IMR-90 (cell line): ENCODE measurements at regions not wholly inside any gene's neighbourhood (a gene's known extent, or its start where the extent isn't known, plus 50 kb on each side); places are given as distances from the start of the nearest gene placed in this dataset.

ENCODE experiments used
- ATAC-seq: fragments of 200-7000 bp; cut with Tn5 transposase; 2 replicates; pipeline ENCODE4 v1.9.1; 2020; ENCODE audit warnings: low read depth, mild to moderate bottlenecking, moderate library complexity
- BruUV-seq: library from RNA; stranded (reverse); fragments of 400-500 nt; replicated peaks from 2 replicates; lab custom pipeline; 2021; lab: Mats Ljungman, UMichigan
- CTCF ChIA-PET: fragments of 300-600 bp; formaldehyde crosslinking; extraction: SDS; loops from one replicate; lab custom pipeline; 2021; ENCODE audit warnings: antibody characterized with exemption; lab: Yijun Ruan, JAX
- POLR2A ChIA-PET: fragments of 300-600 bp; sonication (Branson Sonifier 250); formaldehyde crosslinking; loops from one replicate; lab custom pipeline; 2022; ENCODE audit warnings: antibody characterized with exemption; ENCODE audit not compliant: unreplicated experiment; lab: Charles Lee
- DNase-seq: peaks from one replicate; pipeline ENCODE4 v3.0.0; 2013
- H2AFZ ChIP-seq: replicated peaks from 2 replicates; pipeline ENCODE3; 2013; ENCODE audit warnings: low read length, mild to moderate bottlenecking; ENCODE audit not compliant: poor library complexity
- H2AK5ac ChIP-seq: 2 replicates; pipeline ENCODE4 v1.6.1; 2013; ENCODE audit warnings: low read depth, low read length, inconsistent platforms
- H2AK9ac ChIP-seq: replicated peaks from 2 replicates; pipeline ENCODE3; 2013; ENCODE audit warnings: mild to moderate bottlenecking, low read depth, low read length, moderate library complexity; ENCODE audit not compliant: poor library complexity
- H2BK120ac ChIP-seq: 2 replicates; pipeline ENCODE4 v1.6.1; 2013; ENCODE audit warnings: low read depth, low read length, inconsistent platforms
- H2BK15ac ChIP-seq: 3 replicates; pipeline ENCODE4 v1.6.1; 2013; ENCODE audit warnings: low read depth, low read length, inconsistent platforms
- H2BK20ac ChIP-seq: 2 replicates; pipeline ENCODE4 v1.6.1; 2013; ENCODE audit warnings: low read depth, mild to moderate bottlenecking, inconsistent platforms, low read length, moderate library complexity
- H2BK5ac ChIP-seq: 2 replicates; pipeline ENCODE4 v1.6.1; 2013; ENCODE audit warnings: mild to moderate bottlenecking, low read depth, low read length, inconsistent platforms; ENCODE audit not compliant: poor library complexity, severe bottlenecking
- H3K14ac ChIP-seq: replicated peaks from 2 replicates; pipeline ENCODE4 v1.6.1; 2013; ENCODE audit warnings: low read depth, low read length, inconsistent platforms
- H3K18ac ChIP-seq: 2 replicates; pipeline ENCODE4 v1.6.1; 2013; ENCODE audit warnings: low read depth, low read length, control low read depth
- H3K23ac ChIP-seq: 2 replicates; pipeline ENCODE4 v1.6.1; 2013; ENCODE audit warnings: low read depth, low read length, inconsistent platforms
- H3K27ac ChIP-seq: 2 replicates; pipeline ENCODE4 v1.5.1; 2013; ENCODE audit warnings: mild to moderate bottlenecking, control low read depth, low read length; ENCODE audit not compliant: insufficient read depth
- H3K27me3 ChIP-seq: 2 replicates; pipeline ENCODE4 v1.6.1; 2013; ENCODE audit warnings: low read length; ENCODE audit not compliant: control insufficient read depth, insufficient read depth
- H3K36me3 ChIP-seq: 2 replicates; pipeline ENCODE4 v1.6.1; 2013; ENCODE audit warnings: low read length, mixed read lengths; ENCODE audit not compliant: control insufficient read depth, insufficient read depth
- H3K4ac ChIP-seq: 2 replicates; pipeline ENCODE4 v1.6.1; 2013; ENCODE audit warnings: low read depth, low read length, inconsistent platforms
- H3K4me1 ChIP-seq: 2 replicates; pipeline ENCODE4 v1.6.1; 2013; ENCODE audit warnings: low read length, mixed read lengths; ENCODE audit not compliant: control insufficient read depth, insufficient read depth
- H3K4me2 ChIP-seq: 2 replicates; pipeline ENCODE4 v1.6.1; 2013; ENCODE audit warnings: low read depth, mild to moderate bottlenecking, control low read depth, low read length, moderate library complexity
- H3K4me3 ChIP-seq: 2 replicates; pipeline ENCODE4 v1.5.1; 2013; ENCODE audit warnings: low read depth, mild to moderate bottlenecking, control low read depth, low read length, moderate library complexity; ENCODE audit not compliant: insufficient read depth
- H3K56ac ChIP-seq: 2 replicates; pipeline ENCODE4 v1.6.1; 2013; ENCODE audit warnings: low read length, inconsistent platforms; ENCODE audit not compliant: insufficient read depth; ENCODE audit errors: extremely low read depth
- H3K79me1 ChIP-seq, 2 experiments: 2 replicates each; pipeline ENCODE4 v1.6.1; 2013; ENCODE audit warnings: low read length in 2 of 2, inconsistent platforms in 1 of 2, low read depth in 1 of 2
- H3K9ac ChIP-seq: 2 replicates; pipeline ENCODE4 v1.6.1; 2013; ENCODE audit warnings: low read depth, low read length, control low read depth
- H3K9me1 ChIP-seq: 2 replicates; pipeline ENCODE4 v1.6.1; 2013; ENCODE audit warnings: low read length, inconsistent platforms; ENCODE audit not compliant: insufficient read depth
- H3K9me3 ChIP-seq: 2 replicates; pipeline ENCODE4 v1.6.1; 2013; ENCODE audit warnings: low read length; ENCODE audit not compliant: control insufficient read depth, insufficient read depth
- H4K20me1 ChIP-seq: 2 replicates; pipeline ENCODE4 v1.6.1; 2013; ENCODE audit warnings: low read length, inconsistent platforms; ENCODE audit not compliant: insufficient read depth
- H4K5ac ChIP-seq: 2 replicates; pipeline ENCODE4 v1.6.1; 2013; ENCODE audit warnings: mild to moderate bottlenecking, low read depth, low read length, control low read depth
- H4K8ac ChIP-seq, 2 experiments: 2 replicates each; pipeline ENCODE4 v1.6.1; 2013; ENCODE audit warnings: low read depth in 2 of 2, low read length in 2 of 2, control low read depth in 1 of 2, inconsistent platforms in 1 of 2
- H4K91ac ChIP-seq: 2 replicates; pipeline ENCODE4 v1.6.1; 2013; ENCODE audit warnings: low read depth, low read length, inconsistent platforms; ENCODE audit not compliant: insufficient read depth
- ELK1 ChIP-seq: fragments of 150-350 bp; IDR thresholded peaks from 2 replicates; pipeline ENCODE4 v1.6.1; 2016; ENCODE audit warnings: low read depth, mild to moderate bottlenecking, low read length, moderate library complexity, borderline replicate concordance
- MXI1 ChIP-seq: IDR thresholded peaks from 2 replicates; pipeline ENCODE4 v1.6.1; 2012; ENCODE audit warnings: low read depth, mild to moderate bottlenecking, low read length, moderate library complexity, borderline replicate concordance
- USF2 ChIP-seq: fragments of 150-350 bp; IDR thresholded peaks from 2 replicates; pipeline ENCODE4 v1.6.1; 2017; ENCODE audit warnings: mild to moderate bottlenecking, antibody characterized with exemption, low read length, low read depth
- WGBS, 2 experiments: methylation state at CpG; one replicate each; pipeline versions ENCODE4 v1.1.5 to v1.1.7; 2013; ENCODE audit warnings: missing lambda C conversion rate in 2 of 2; ENCODE audit not compliant: insufficient read length in 1 of 2; ENCODE audit errors: extremely low coverage in 2 of 2; 5-methylcytosine and 5-hydroxymethylcytosine counted together
- dilution Hi-C: fragments of 300-500 bp; cut with HindIII; formaldehyde crosslinking; loops from one replicate; pipeline ENCODE4 v1.14.3; 2018; ENCODE audit warnings: low sequenced_read_pairs; ENCODE audit not compliant: unreplicated experiment
- in situ Hi-C: fragments of 300-500 bp; cut with MboI; formaldehyde crosslinking; loops from 3 replicates; pipeline ENCODE4 v1.14.3; 2019; ENCODE audit warnings: low sequenced_read_pairs, inconsistent platforms, mixed read lengths
- intact Hi-C: fragments of 100-400 bp; cut with micrococcal nuclease; formaldehyde crosslinking; loops from 2 replicates; pipeline ENCODE4 v1.10.0; 2022

- H3K56ac ChIP-seq: no peak overlapping the region
- H3K27ac ChIP-seq: no peak overlapping the region
- H3K4ac ChIP-seq: no peak overlapping the region
- DNase-seq (no peak), ATAC-seq (no peak)
- no peaks in the 10 kb centered on the region for H3K36me3 ChIP-seq
- H3K79me1 ChIP-seq: no peaks in the 10 kb centered on the region
- no peak overlapping the region for H2AFZ ChIP-seq
- CTCF ChIA-PET: no interaction called here
- dilution Hi-C loops: no loop called here
- no peak overlapping the region for H3K14ac ChIP-seq
- POLR2A ChIA-PET: no interaction called here
- H3K9ac ChIP-seq: no peak overlapping the region
- H2BK120ac ChIP-seq: no peak overlapping the region
- no peak overlapping the region for H2AK9ac ChIP-seq
- H3K23ac ChIP-seq: no peak overlapping the region
- no peaks in the 10 kb centered on the region for H3K9me1 ChIP-seq
- H4K20me1 ChIP-seq: no peaks in the 10 kb centered on the region
- no peak overlapping the region for H2BK15ac ChIP-seq
- H3K9me3 ChIP-seq: 0 out of 2 replicates have a peak, but pooled peaks cover 2% of the 10 kb centered on the region
- no CpG with 5 or more reads among the region's 1 CpG for WGBS, 2 experiments
- in situ Hi-C loops: no loop called here
- no peak overlapping the region for H4K5ac ChIP-seq
- H4K8ac ChIP-seq: no peak overlapping the region
- H3K18ac ChIP-seq: no peak overlapping the region
- H3K4me3 ChIP-seq: no peak overlapping the region
- H2BK5ac ChIP-seq: no peak overlapping the region
- no peak overlapping the region for H3K4me2 ChIP-seq
- H2AK5ac ChIP-seq: no peak overlapping the region
- no peaks in the 10 kb centered on the region for H3K27me3 ChIP-seq
- no peaks in the 10 kb centered on the region for H3K4me1 ChIP-seq
- BruUV-seq: no TSS peak
- intact Hi-C loops: no loop called here
- no peak for TF ChIP-seq ELK1
- TF ChIP-seq MXI1: no peak
- no peak for TF ChIP-seq USF2
- no peak overlapping the region for H4K91ac ChIP-seq
- no peak overlapping the region for H2BK20ac ChIP-seq
Observed at GRCh38 chr11:21888814-21889213, 304.1 kb upstream of the ANO5 start.
